Panc1 (cell line): ENCODE measurements at regions not wholly inside any gene's neighbourhood (a gene's known extent, or its start where the extent isn't known, plus 50 kb on each side); places are given as distances from the start of the nearest gene placed in this dataset.

ENCODE experiments used
- ATAC-seq: fragments of 200-7000 bp; cut with Tn5 transposase; 2 replicates; pipeline ENCODE4 v1.9.1; 2020; ENCODE audit warnings: mild to moderate bottlenecking, moderate library complexity
- BruUV-seq: library from RNA; stranded (reverse); fragments of 400-500 nt; replicated peaks from 2 replicates; lab custom pipeline; 2021; lab: Mats Ljungman, UMichigan
- CTCF ChIA-PET: fragments of 300-600 bp; sonication (Branson Sonifier 250); formaldehyde crosslinking; loops from one replicate; lab custom pipeline; 2022; ENCODE audit warnings: antibody characterized with exemption; lab: Charles Lee
- POLR2A ChIA-PET: fragments of 300-600 bp; sonication (Branson Sonifier 250); formaldehyde crosslinking; loops from one replicate; lab custom pipeline; 2022; ENCODE audit warnings: antibody characterized with exemption; lab: Charles Lee
- DNase-seq: peaks from one replicate; pipeline ENCODE4 v3.0.0-alpha.2; 2010; ENCODE audit warnings: low read depth, low spot score
- H3K27ac ChIP-seq: 2 replicates; pipeline ENCODE4 v1.5.1; 2011; ENCODE audit warnings: mild to moderate bottlenecking, low read length, inconsistent platforms
- H3K27me3 ChIP-seq: fragments of 200-500 bp; sonication (Bioruptor generic); 2 replicates; pipeline ENCODE4 v1.6.0; 2014; ENCODE audit warnings: low read length, inconsistent platforms; ENCODE audit not compliant: control insufficient read depth, insufficient read depth
- H3K36me3 ChIP-seq: fragments of 200-500 bp; sonication (Bioruptor generic); 2 replicates; pipeline ENCODE4 v1.5.1; 2014; ENCODE audit warnings: inconsistent platforms, mild to moderate bottlenecking, low read length, moderate library complexity; ENCODE audit not compliant: control insufficient read depth, insufficient read depth
- H3K4me1 ChIP-seq: 2 replicates; pipeline ENCODE4 v1.5.1; 2011; ENCODE audit warnings: inconsistent platforms, mild to moderate bottlenecking, low read length, moderate library complexity; ENCODE audit not compliant: control insufficient read depth, insufficient read depth
- H3K4me3 ChIP-seq, 2 experiments: 2 replicates each; pipeline ENCODE4 v1.5.1; 2011 to 2012; ENCODE audit warnings: low read depth in 2 of 2, low read length in 2 of 2, mild to moderate bottlenecking in 2 of 2, inconsistent platforms in 1 of 2, moderate library complexity in 1 of 2
- H3K9me3 ChIP-seq: fragments of 200-500 bp; sonication (Bioruptor generic); 2 replicates; pipeline ENCODE4 v1.5.1; 2014; ENCODE audit warnings: low read depth, mild to moderate bottlenecking, inconsistent platforms, low read length, moderate library complexity; ENCODE audit not compliant: control insufficient read depth, insufficient read depth
- CTCF ChIP-seq: fragments of 450-650 bp; IDR thresholded peaks from 2 replicates; pipeline ENCODE4 v1.5.1; 2017; ENCODE audit warnings: mild to moderate bottlenecking
- POLR2AphosphoS5 ChIP-seq: IDR thresholded peaks from 2 replicates; pipeline ENCODE4 v1.6.1; 2012; ENCODE audit warnings: mild to moderate bottlenecking, low read depth, low read length, moderate library complexity
- REST ChIP-seq, 2 experiments: IDR thresholded peaks; 2 replicates each; pipeline ENCODE4 v1.6.1; 2011 to 2012; ENCODE audit warnings: low read depth in 2 of 2, control low read depth in 1 of 2, low read length in 1 of 2, mild to moderate bottlenecking in 1 of 2, moderate library complexity in 1 of 2; ENCODE audit not compliant: insufficient read depth in 1 of 2
- SIN3A ChIP-seq: IDR thresholded peaks from 2 replicates; pipeline ENCODE4 v1.6.1; 2012; ENCODE audit warnings: low read depth, mild to moderate bottlenecking, low read length, moderate library complexity, borderline replicate concordance; ENCODE audit not compliant: insufficient read depth
- TCF7L2 ChIP-seq: IDR thresholded peaks from 2 replicates; pipeline ENCODE4 v1.6.1; 2011; ENCODE audit warnings: mild to moderate bottlenecking, low read depth, low read length, inconsistent platforms
- in situ Hi-C: cut with HindIII; loops from 2 replicates; pipeline ENCODE4 v1.10.0; 2016; ENCODE audit warnings: low sequenced_read_pairs, low pct_unique_long_range_greater_than_20kb
- intact Hi-C: fragments of 100-400 bp; cut with micrococcal nuclease; formaldehyde crosslinking; loops from one replicate; pipeline ENCODE4 v1.10.0; 2022; ENCODE audit not compliant: unreplicated experiment

GRCh38 chr2:16298866-16299265 is 358.5 kb downstream of the MYCN start:
- no peak overlapping the region for H3K27ac ChIP-seq
- intact Hi-C loops (no loop called here), in situ Hi-C loops (no loop called here)
- BruUV-seq, result no TSS peak
- no peak for ATAC-seq
- ChIA-PET POLR2A (no interaction called here), CTCF (no interaction called here)
- no peaks in the 10 kb centered on the region; the same call in 1 of the 2 replicates for H3K27me3 ChIP-seq
- no peak overlapping the region for H3K4me3 ChIP-seq
- TF ChIP-seq CTCF (no peak), POLR2AphosphoS5 (no peak), REST (IDR thresholded peaks at IDR 0.05; ENCODE audit: insufficient read depth in 1 of 2, low read depth in 2 of 2, low read length in 1 of 2) (no peak), TCF7L2 (no peak), SIN3A (no peak)
- H3K36me3 ChIP-seq, result no peaks in the 10 kb centered on the region
- no peak for DNase-seq
- no peaks in the 10 kb centered on the region for H3K9me3 ChIP-seq
- no peaks in the 10 kb centered on the region for H3K4me1 ChIP-seq

GRCh38 chr2:16296331-16297250 is 356.2 kb downstream of the MYCN start:
- ChIA-PET POLR2A (no interaction called here), CTCF (no interaction called here)
- Histone ChIP-seq H3K4me1 (no peaks in the 10 kb centered on the region), H3K4me3 (no peak overlapping the region), H3K27ac (no peak overlapping the region), H3K9me3 (no peaks in the 10 kb centered on the region), H3K36me3 (no peaks in the 10 kb centered on the region), H3K27me3 (no peaks in the 10 kb centered on the region; the same call in 1 of the 2 replicates)
- intact Hi-C loops (no loop called here), in situ Hi-C loops (no loop called here)
- BruUV-seq, result no TSS peak
- TF ChIP-seq CTCF (no peak), SIN3A (no peak), POLR2AphosphoS5 (no peak), TCF7L2 (no peak), REST (IDR thresholded peaks at IDR 0.05; ENCODE audit: insufficient read depth in 1 of 2, low read depth in 2 of 2, low read length in 1 of 2) (no peak)
- ATAC-seq, result no peak
- DNase-seq, result no peak
